IPS DF 6.9 (cell line): ENCODE measurements at regions not wholly inside any gene's neighbourhood (a gene's known extent, or its start where the extent isn't known, plus 50 kb on each side); places are given as distances from the start of the nearest gene placed in this dataset.

Experiments
- DNase-seq: peaks from one replicate; pipeline ENCODE4 v3.0.0-alpha.2; 2013; ENCODE audit warnings: low read depth, low spot score
- H3K27ac ChIP-seq: one replicate; pipeline ENCODE4 v1.5.1; 2013; ENCODE audit warnings: low read length, control low read depth
- H3K27me3 ChIP-seq: 2 replicates; pipeline ENCODE4 v1.6.1; 2013; ENCODE audit warnings: mild to moderate bottlenecking, low read length; ENCODE audit not compliant: control insufficient read depth, insufficient read depth
- H3K36me3 ChIP-seq: 2 replicates; pipeline ENCODE4 v1.6.1; 2013; ENCODE audit warnings: low read length; ENCODE audit not compliant: control insufficient read depth, insufficient read depth
- H3K4me1 ChIP-seq: 2 replicates; pipeline ENCODE4 v1.6.1; 2013; ENCODE audit warnings: low read length; ENCODE audit not compliant: control insufficient read depth, insufficient read depth
- H3K4me3 ChIP-seq: 2 replicates; pipeline ENCODE4 v1.5.1; 2013; ENCODE audit warnings: mild to moderate bottlenecking, low read length
- H3K9me3 ChIP-seq: 2 replicates; pipeline ENCODE4 v1.6.1; 2013; ENCODE audit warnings: low read length, inconsistent platforms; ENCODE audit not compliant: control insufficient read depth, insufficient read depth
- WGBS: extraction: QIAGEN DNeasy Blood & Tissue Kit; methylation state at CpG from one replicate; pipeline ENCODE4 v1.1.7; 2013; ENCODE audit warnings: mixed read lengths, missing lambda C conversion rate; ENCODE audit not compliant: insufficient read length, insufficient coverage; 5-methylcytosine and 5-hydroxymethylcytosine counted together

DNA sequence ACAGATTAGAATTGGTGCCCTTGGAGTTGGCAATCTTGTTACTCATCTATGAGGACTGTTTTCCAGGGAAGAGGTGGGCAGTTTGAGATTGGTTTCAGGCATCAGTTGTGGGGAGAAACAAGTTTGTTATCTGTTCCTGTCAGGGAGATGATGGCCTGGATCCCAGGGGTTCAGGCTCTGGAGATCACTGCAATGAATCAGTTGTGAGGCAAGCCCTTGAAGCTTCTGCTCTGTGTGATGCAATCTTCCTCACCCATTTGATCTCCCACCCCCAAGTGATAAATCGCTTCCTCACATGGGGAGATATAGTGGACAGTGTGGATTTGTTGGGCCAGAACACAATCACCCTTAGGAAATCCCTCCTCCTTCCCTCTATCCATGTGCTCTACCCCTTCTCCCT, 276.6 kb upstream of the LRTM1 start:
- H3K4me3 ChIP-seq, result no peak overlapping the region
- H3K36me3 ChIP-seq, result no peaks in the 10 kb centered on the region
- DNase-seq, result no peak
- no peaks in the 10 kb centered on the region for H3K27me3 ChIP-seq
- no CpG with 5 or more reads among the region's 1 CpG for WGBS
- H3K27ac ChIP-seq, result no peak overlapping the region
- H3K4me1 ChIP-seq, result no peaks in the 10 kb centered on the region; the same call in 1 of the 2 replicates
- no peaks in the 10 kb centered on the region; the same call in 1 of the 2 replicates for H3K9me3 ChIP-seq

DNA sequence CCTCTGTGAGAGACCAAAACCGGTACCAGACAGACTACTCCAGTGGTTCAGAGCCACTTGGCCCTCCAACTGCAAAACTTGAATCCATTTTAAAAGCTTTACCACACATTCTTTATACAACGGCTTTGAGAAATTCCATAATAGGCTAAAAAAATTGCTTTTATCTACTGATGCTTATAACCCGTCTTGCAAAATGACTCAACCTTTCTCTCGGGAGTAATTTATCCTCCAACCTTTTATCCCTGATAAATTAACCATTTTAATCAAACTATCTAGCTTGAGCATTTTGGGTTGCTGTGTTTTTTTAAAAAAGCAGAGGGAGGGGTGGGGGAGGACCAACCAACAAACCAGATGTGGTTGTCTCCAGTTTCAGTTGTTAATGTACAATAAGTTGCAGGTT, 275.7 kb upstream of the LRTM1 start:
- WGBS, result 100% methylated on average over 1 of the region's 4 CpGs
- no peaks in the 10 kb centered on the region; the same call in 1 of the 2 replicates for H3K4me1 ChIP-seq
- H3K27ac ChIP-seq, result no peak overlapping the region

DNA sequence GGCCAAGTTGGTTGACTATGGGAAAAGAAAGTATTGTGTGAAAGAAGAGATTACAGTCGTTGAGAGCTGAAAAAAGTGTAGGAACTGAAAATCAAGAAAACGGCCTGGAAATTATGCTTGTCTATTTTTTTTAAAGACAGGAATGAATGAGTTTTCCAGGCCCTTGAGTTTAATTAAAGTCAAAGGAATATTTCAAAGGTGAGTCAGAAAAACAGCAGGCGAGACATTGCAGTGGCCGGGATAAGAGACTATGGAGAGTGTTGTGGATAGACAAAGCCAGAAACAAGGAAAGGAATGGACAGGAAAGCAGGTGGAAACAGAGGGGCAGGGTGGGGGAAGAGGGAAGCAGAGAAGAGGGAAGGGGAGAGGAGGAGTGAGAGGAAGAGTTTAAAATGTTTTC, 275.1 kb upstream of the LRTM1 start:
- no peaks in the 10 kb centered on the region; the same call in 1 of the 2 replicates for H3K4me1 ChIP-seq
- H3K9me3 ChIP-seq, result no peaks in the 10 kb centered on the region; the same call in 1 of the 2 replicates
- no peaks in the 10 kb centered on the region for H3K36me3 ChIP-seq
- WGBS, result 100% methylated on average over 2 of the region's 4 CpGs
- no peak overlapping the region for H3K4me3 ChIP-seq
- H3K27me3 ChIP-seq, result no peaks in the 10 kb centered on the region
- no peak for DNase-seq
- H3K27ac ChIP-seq, result no peak overlapping the region

More for the DNA sequence above, 275.7 kb upstream of the LRTM1 start:
- Histone ChIP-seq H3K4me3 (no peak overlapping the region), H3K27me3 (no peaks in the 10 kb centered on the region), H3K9me3 (no peaks in the 10 kb centered on the region; the same call in 1 of the 2 replicates), H3K36me3 (no peaks in the 10 kb centered on the region)
- DNase-seq, result no peak

DNA sequence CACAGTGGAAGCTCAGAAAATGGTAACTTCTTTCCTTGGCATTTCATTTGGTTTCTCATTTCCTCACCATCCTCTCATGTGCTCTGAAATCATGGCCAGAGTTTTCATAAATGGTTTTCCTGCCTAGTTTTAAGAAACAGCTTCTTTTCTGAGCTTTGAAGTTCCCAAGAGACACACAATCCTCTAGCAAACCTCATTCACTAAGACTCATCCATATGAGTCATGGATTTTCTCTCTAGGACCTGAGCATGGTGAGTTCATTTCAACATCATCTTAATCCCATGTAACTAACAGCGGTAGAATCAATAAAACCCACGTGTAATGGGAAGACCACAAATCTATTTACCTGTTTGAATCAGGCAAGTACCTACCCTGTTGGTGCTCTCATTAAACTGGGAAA, 274.5 kb upstream of the LRTM1 start:
- Histone ChIP-seq H3K4me1 (no peaks in the 10 kb centered on the region; the same call in 1 of the 2 replicates), H3K4me3 (no peak overlapping the region), H3K27me3 (no peaks in the 10 kb centered on the region), H3K9me3 (no peaks in the 10 kb centered on the region; the same call in 1 of the 2 replicates), H3K36me3 (no peaks in the 10 kb centered on the region), H3K27ac (no peak overlapping the region)
- WGBS, result no CpG with 5 or more reads among the region's 2 CpGs
- no peak for DNase-seq

DNA sequence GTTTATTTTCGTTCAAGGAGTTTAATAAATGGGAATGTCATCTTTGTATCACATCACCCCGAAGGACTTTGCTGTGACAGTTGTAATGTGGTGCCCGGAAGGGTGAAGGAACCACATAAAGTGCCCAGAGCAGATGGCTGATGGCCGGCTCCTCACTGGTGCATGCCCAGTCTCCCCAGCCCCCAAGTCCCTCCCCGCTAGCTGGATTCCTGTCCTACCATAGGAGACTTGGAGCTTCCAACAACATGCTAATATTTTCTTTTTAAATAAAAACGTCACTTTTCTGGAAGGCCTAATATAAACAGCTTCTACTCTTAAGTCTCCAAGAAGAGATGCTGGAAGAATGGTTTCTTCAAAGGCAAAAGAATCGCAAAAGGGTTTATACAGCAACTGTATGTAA, 273.9 kb upstream of the LRTM1 start:
- Histone ChIP-seq H3K4me1 (no peaks in the 10 kb centered on the region; the same call in 1 of the 2 replicates), H3K27me3 (no peaks in the 10 kb centered on the region), H3K27ac (no peak overlapping the region), H3K4me3 (no peak overlapping the region), H3K9me3 (no peaks in the 10 kb centered on the region; the same call in 1 of the 2 replicates), H3K36me3 (no peaks in the 10 kb centered on the region)
- DNase-seq, result no peak
- no CpG with 5 or more reads among the region's 7 CpGs for WGBS

DNA sequence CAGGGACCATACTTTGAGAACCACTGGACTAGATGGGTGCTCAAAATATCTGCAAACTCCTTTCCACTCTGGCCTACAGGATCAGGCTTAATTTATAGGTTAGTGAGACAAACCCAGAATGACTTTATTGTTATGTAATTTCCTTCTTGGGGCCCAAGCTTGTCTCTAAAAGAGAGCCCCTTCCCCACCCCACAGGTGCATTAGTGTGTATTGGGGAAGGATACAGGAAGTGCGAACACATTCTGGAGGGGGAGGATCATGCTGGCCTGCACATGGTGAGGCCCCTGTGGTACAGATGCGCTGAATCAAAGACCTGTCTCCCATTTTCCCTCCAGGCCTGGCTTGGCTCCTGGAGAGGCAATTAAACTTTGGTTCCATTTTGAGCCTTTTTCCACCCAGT, 273.0 kb upstream of the LRTM1 start:
- WGBS, result no CpG with 5 or more reads among the region's 2 CpGs
- H3K27ac ChIP-seq, result no peak overlapping the region
- H3K4me1 ChIP-seq, result no peaks in the 10 kb centered on the region; the same call in 1 of the 2 replicates
- no peaks in the 10 kb centered on the region for H3K27me3 ChIP-seq
- H3K4me3 ChIP-seq, result no peak overlapping the region
- no peaks in the 10 kb centered on the region for H3K36me3 ChIP-seq
- no peak for DNase-seq
- H3K9me3 ChIP-seq, result no peaks in the 10 kb centered on the region; the same call in 1 of the 2 replicates

DNA sequence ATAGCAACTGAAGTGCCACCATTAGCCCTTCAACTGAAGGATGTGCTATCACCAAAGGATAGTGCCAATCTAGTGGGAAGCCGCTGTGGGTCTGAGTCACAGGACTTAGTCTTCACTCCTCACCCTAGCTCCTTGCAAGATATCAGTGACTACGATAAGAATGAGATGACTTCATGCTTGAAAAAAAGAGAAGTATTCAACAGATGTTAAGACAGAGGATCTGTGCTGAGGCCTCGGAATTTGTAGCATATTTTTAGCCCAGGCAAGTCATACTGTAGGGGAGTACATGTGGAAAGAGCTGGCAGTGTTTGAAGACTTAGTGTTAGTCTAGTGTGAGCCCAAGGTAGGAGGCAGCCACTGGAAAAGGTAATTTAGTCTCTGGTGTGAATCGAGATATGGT, 270.7 kb upstream of the LRTM1 start:
- no peaks in the 10 kb centered on the region for H3K36me3 ChIP-seq
- H3K9me3 ChIP-seq, result no peaks in the 10 kb centered on the region; the same call in 1 of the 2 replicates
- no peak overlapping the region for H3K4me3 ChIP-seq
- no peaks in the 10 kb centered on the region; the same call in 1 of the 2 replicates for H3K4me1 ChIP-seq
- H3K27me3 ChIP-seq, result no peaks in the 10 kb centered on the region
- DNase-seq, result no peak
- no CpG with 5 or more reads among the region's 4 CpGs for WGBS
- no peak overlapping the region for H3K27ac ChIP-seq

DNA sequence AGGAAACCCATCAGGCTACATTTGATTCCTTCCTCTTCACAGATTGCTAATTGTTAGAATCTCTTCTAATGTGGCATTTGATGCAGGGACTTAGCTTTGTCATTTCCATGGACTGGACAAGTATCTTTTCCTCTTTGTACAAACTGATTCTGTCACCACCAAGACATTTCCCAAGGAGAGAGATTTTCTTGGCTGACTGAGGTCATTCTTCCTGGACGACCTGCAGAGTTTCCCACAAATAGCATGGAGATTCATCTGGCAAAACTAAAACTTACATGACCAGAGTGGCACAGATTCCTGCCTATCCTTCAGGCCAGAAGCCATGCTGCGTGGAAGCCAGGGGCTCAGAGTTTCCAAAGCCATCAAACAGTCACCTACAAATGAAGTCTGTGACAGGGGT, 269.2 kb upstream of the LRTM1 start:
- no CpG with 5 or more reads among the region's 2 CpGs for WGBS
- no peaks in the 10 kb centered on the region; the same call in 1 of the 2 replicates for H3K9me3 ChIP-seq
- H3K36me3 ChIP-seq, result no peaks in the 10 kb centered on the region
- H3K4me1 ChIP-seq, result no peaks in the 10 kb centered on the region; the same call in 1 of the 2 replicates
- H3K4me3 ChIP-seq, result no peak overlapping the region
- no peaks in the 10 kb centered on the region for H3K27me3 ChIP-seq
- no peak overlapping the region for H3K27ac ChIP-seq
- no peak for DNase-seq

DNA sequence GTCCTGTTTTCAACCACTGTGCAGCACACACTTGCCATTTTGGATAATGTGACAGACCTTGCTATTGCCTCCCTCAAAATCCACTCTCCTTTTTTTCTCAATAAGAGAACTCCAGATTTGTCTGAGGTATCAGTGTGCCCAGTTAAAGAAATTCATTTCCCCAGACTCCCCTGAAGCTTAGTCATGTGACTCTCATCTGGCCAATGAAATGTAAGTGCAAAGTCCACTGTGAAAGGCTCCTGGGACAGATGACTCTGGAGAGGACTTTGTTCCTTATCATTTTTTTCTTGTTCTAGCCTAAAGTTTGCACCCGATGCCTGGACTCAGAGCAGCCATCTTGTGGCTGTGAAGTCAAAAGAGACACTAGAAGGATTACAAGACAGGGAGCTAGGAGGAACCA, 268.6 kb upstream of the LRTM1 start:
- H3K4me3 ChIP-seq, result no peak overlapping the region
- H3K9me3 ChIP-seq, result no peaks in the 10 kb centered on the region; the same call in 1 of the 2 replicates
- H3K36me3 ChIP-seq, result no peaks in the 10 kb centered on the region
- DNase-seq, result no peak
- no peaks in the 10 kb centered on the region; the same call in 1 of the 2 replicates for H3K4me1 ChIP-seq
- WGBS, result no CpG with 5 or more reads among the region's 1 CpG
- no peak overlapping the region for H3K27ac ChIP-seq
- no peaks in the 10 kb centered on the region for H3K27me3 ChIP-seq

DNA sequence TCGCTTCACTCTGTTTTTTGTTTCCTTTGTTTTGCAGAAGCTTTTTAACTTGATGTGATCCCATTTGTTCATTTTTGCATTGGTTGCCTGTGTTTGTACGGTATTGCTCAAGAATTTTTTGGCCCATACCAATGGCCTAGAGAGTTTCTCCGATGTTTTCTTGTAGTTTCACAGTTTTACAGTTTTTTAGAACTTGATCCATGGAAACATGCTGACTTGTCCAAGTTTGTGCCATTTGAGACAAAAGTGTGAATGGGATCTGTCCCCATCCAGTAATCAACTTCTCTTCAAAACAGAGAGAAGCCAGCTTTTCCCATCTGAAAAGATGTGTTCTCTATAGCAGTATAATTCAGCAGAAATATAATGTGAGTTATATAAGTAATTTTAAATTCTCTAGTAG, 266.5 kb upstream of the LRTM1 start:
- H3K27me3 ChIP-seq, result no peaks in the 10 kb centered on the region
- no peak overlapping the region for H3K27ac ChIP-seq
- WGBS, result no CpG with 5 or more reads among the region's 3 CpGs
- no peaks in the 10 kb centered on the region for H3K4me1 ChIP-seq
- DNase-seq, result no peak
- no peak overlapping the region for H3K4me3 ChIP-seq
- no peaks in the 10 kb centered on the region for H3K9me3 ChIP-seq
- H3K36me3 ChIP-seq, result no peaks in the 10 kb centered on the region
